Left renal pelvis (tissue), 4 donors: ENCODE measurements at regions not wholly inside any gene's neighbourhood (a gene's known extent, or its start where the extent isn't known, plus 50 kb on each side); places are given as distances from the start of the nearest gene placed in this dataset.
"Not testable (repeated sequence)": the region's sequence is repeated elsewhere in the genome, so short reads cannot be mapped to it uniquely, and the experiment has no call there.

Source experiments
- DNase-seq, 4 donors: peaks; one replicate each; pipeline ENCODE4 v3.0.0-alpha.2; 2013; ENCODE audit warnings: low read depth in 4 of 4, low spot score in 3 of 4

DNA sequence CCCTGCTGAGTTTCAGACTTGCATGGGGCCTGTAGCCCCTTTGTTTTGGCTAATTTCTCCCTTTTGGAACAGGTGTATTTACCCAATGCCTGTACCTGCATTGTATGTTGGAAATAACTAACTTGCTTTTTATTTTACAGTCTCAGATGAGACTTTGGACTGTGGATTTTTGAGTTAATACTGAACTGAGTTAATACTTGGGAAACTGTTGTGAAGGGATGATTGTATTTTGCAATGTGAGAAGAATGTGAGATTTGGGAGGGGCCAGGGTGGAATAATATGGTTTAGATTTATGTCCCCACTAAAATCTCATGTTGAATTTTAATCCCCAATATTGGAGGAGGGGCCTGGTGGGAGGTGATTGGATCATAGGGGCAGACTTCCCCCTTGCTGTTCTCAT lies 99.1 kb upstream of the IRAK1BP1 start:
- no peak for DNase-seq

- no peak for DNase-seq
Observed at GRCh38 chr6:78770765-78771164, 96.6 kb upstream of the IRAK1BP1 start.

DNA sequence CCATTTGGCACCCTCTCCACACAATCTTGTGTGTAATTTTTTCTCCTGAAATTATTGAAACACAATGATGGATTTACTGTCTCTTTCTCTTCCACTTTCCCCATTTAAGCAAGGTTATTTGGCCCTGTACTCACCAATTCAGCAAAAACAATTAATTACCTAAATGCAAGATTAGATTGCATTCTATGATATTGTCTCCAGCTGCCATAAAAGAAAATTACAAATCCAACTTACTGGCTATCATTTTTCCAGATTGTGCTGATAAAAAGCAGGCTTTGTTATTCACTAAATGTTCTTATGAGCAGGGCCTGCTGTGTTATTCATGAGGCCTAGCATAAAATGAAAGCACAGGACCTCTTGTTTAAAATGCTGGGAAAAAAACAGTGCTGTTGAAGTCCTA lies 95.8 kb upstream of the IRAK1BP1 start:
- no peak for DNase-seq

GRCh38 chr6:78781001-78781400 lies 86.3 kb upstream of the IRAK1BP1 start:
- no peak for DNase-seq

DNA sequence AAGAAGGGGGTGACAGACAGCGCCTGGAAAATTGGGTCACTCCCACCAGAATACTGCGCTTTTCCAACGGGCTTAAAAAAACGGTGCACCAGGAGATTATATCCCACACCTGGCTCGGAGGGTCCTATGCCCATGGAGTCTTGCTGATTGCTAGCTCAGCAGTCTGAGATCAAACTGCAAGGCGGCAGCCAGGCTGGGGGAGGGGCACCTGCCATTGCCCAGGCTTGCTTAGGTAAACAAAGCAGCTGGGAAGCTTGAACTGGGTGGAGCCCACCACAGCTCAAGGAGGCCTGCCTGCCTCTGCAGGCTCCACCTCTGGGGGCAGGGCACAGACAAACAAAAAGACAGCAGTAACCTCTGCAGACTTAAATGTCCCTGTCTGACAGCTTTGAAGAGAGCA lies 84.0 kb upstream of the IRAK1BP1 start:
- not testable (repeated sequence) for DNase-seq

DNA sequence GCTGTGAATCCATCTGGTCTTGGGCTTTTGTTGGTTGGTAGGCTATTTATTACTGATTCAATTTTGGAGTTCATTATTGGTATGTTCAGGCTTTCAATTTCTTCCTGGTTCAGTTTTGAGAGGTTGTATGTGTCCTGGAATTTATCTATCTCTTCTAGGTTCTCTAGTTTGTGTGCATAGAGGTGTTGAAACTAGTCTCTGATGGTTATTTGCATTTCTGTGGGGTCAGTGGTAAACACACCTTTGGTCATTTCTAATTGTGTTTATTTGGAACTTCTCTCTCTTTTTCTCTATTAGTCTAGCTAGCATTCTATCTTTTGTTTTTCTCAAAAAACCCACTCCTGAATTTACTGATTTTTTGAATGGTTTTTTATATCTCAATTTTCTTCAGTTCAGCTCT lies 70.1 kb upstream of the IRAK1BP1 start:
- no peak for DNase-seq

DNA sequence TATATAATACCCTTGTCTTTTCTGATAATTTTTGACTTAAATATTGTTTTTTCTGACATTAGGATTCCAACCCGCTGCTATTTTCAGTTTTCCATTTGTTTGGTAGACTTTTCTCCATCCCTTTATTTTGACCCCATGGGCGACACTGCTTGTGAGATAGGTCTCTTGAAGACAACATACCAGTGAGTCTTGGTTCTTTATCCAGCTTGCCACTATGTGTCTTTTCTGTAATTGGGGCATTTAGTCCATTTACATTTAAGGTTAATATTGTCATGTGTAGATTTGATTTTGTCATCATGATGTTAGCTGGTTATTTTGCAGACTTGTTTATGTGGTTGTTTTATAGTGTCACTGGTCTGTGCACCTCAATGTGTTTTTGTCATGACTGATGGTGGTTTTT lies 67.7 kb upstream of the IRAK1BP1 start:
- no peak for DNase-seq

- not testable (repeated sequence) for DNase-seq
Observed at GRCh38 chr6:78806792-78807191, 60.6 kb upstream of the IRAK1BP1 start.

- DNase-seq: not testable (repeated sequence)
Observed at GRCh38 chr6:78807655-78808355, 59.5 kb upstream of the IRAK1BP1 start.

- no peak for DNase-seq
Observed at GRCh38 chr6:78808356-78808891, 58.9 kb upstream of the IRAK1BP1 start.

GRCh38 chr6:78808933-78809332 lies 58.4 kb upstream of the IRAK1BP1 start:
- no peak for DNase-seq

GRCh38 chr6:78810146-78810545 lies 57.2 kb upstream of the IRAK1BP1 start:
- DNase-seq: no peak

GRCh38 chr6:78810698-78811097 lies 56.7 kb upstream of the IRAK1BP1 start:
- DNase-seq: no peak
